Upper lobe of left lung (tissue), 6 donors: ENCODE measurements at regions not wholly inside any gene's neighbourhood (a gene's known extent, or its start where the extent isn't known, plus 50 kb on each side); places are given as distances from the start of the nearest gene placed in this dataset.
"Not testable (repeated sequence)": the region's sequence is repeated elsewhere in the genome, so short reads cannot be mapped to it uniquely, and the experiment has no call there.

ENCODE experiments used
- ATAC-seq, 2 donors: fragments of 200-7000 bp; cut with Tn5 transposase; one replicate each; pipeline ENCODE4 v1.9.1; 2022; ENCODE audit warnings: mild to moderate bottlenecking in 2 of 2, moderate library complexity in 2 of 2; ENCODE audit not compliant: low FRiP score in 2 of 2
- DNase-seq, 2 donors: peaks; one replicate each; pipeline ENCODE4 v3.0.0-alpha.2; 2019 to 2020
- H3K27ac ChIP-seq, 4 donors: fragments of 200-600 bp; sonication (generic); one replicate each; pipeline ENCODE4 v1.5.1; 2016 to 2019
- H3K27me3 ChIP-seq, 4 donors: fragments of 200-600 bp; sonication (generic); one replicate each; pipeline ENCODE4 v1.5.1; 2017 to 2019
- H3K36me3 ChIP-seq, 4 donors: fragments of 200-600 bp; sonication (generic); one replicate each; pipeline ENCODE4 v1.5.1; 2016 to 2019
- H3K4me1 ChIP-seq, 4 donors: fragments of 200-600 bp; sonication (generic); one replicate each; pipeline ENCODE4 v1.5.1; 2018 to 2019
- H3K4me3 ChIP-seq, 4 donors: fragments of 200-600 bp; sonication (generic); one replicate each; pipeline ENCODE4 v1.5.1; 2017 to 2019; ENCODE audit warnings: mild to moderate bottlenecking in 2 of 4, moderate library complexity in 1 of 4
- H3K9me3 ChIP-seq, 4 donors: fragments of 200-600 bp; sonication (generic); one replicate each; pipeline ENCODE4 v1.5.1; 2018 to 2019
- EP300 ChIP-seq, 4 donors: sonication (generic); formaldehyde crosslinking; IDR thresholded peaks; one replicate each; pipeline ENCODE4 v1.5.1; 2017; ENCODE audit warnings: antibody characterized with exemption in 4 of 4, control low read depth in 2 of 4
- POLR2A ChIP-seq, 4 donors: fragments of 450-650 bp; IDR thresholded peaks; one replicate each; pipeline ENCODE4 v1.5.1; 2016 to 2017; ENCODE audit warnings: antibody characterized with exemption in 4 of 4, mild to moderate bottlenecking in 2 of 4
- POLR2AphosphoS5 ChIP-seq, 2 donors: sonication (generic); formaldehyde crosslinking; IDR thresholded peaks; one replicate each; pipeline ENCODE4 v1.5.1; 2017; ENCODE audit warnings: antibody characterized with exemption in 2 of 2
- WGBS, 2 donors: methylation state at CpG; one replicate each; pipeline ENCODE4 v1.1.5; 2017 to 2018; 5-methylcytosine and 5-hydroxymethylcytosine counted together
- TF ChIP-seq, protein P1 (sequence below), 6 experiments: fragments of 450-650 bp in 4 of 6; fragments of 200-600 bp in 2 of 6; sonication (generic) in 2 of 6; IDR thresholded peaks; one replicate each; pipeline ENCODE4 v1.5.1; 2016 to 2019; ENCODE audit warnings: antibody characterized with exemption in 6 of 6
- donor health status: DM: no; HTN: no; CAD: no; lungs with moderate emphysema.
- donor health status: DM: no; HTN: yes; CAD: no; lungs with severe emphysema.

GRCh38 chr5:5857396-5857795, 434.9 kb downstream of the ICE1 start:
- Histone ChIP-seq H3K36me3 (no peaks in the 10 kb centered on the region), H3K27ac (no peak overlapping the region)
- no peak for ATAC-seq

GRCh38 chr5:5854087-5854486, 431.6 kb downstream of the ICE1 start:
- H3K9me3 ChIP-seq, result no peaks in the 10 kb centered on the region
- no peaks in the 10 kb centered on the region for H3K27me3 ChIP-seq
- DNase-seq (no peak), ATAC-seq (no peak)
- no peak overlapping the region for H3K27ac ChIP-seq
- H3K4me3 ChIP-seq, result no peak overlapping the region
- no peaks in the 10 kb centered on the region for H3K36me3 ChIP-seq
- TF ChIP-seq, protein P1, sequence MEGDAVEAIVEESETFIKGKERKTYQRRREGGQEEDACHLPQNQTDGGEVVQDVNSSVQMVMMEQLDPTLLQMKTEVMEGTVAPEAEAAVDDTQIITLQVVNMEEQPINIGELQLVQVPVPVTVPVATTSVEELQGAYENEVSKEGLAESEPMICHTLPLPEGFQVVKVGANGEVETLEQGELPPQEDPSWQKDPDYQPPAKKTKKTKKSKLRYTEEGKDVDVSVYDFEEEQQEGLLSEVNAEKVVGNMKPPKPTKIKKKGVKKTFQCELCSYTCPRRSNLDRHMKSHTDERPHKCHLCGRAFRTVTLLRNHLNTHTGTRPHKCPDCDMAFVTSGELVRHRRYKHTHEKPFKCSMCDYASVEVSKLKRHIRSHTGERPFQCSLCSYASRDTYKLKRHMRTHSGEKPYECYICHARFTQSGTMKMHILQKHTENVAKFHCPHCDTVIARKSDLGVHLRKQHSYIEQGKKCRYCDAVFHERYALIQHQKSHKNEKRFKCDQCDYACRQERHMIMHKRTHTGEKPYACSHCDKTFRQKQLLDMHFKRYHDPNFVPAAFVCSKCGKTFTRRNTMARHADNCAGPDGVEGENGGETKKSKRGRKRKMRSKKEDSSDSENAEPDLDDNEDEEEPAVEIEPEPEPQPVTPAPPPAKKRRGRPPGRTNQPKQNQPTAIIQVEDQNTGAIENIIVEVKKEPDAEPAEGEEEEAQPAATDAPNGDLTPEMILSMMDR (IDR thresholded peaks at IDR 0.05), result no peak
- TF ChIP-seq POLR2AphosphoS5 (IDR thresholded peaks at IDR 0.05) (no peak), EP300 (IDR thresholded peaks at IDR 0.05) (no peak), POLR2A (IDR thresholded peaks at IDR 0.05) (no peak)
- no peaks in the 10 kb centered on the region for H3K4me1 ChIP-seq
- whole genome bisulfite sequencing, 2 donors, result 86 to 95% methylated on average over 2 of the region's 2 CpGs

More at GRCh38 chr5:5857396-5857795, 434.9 kb downstream of the ICE1 start:
- 81 to 86% methylated on average over 4 of the region's 4 CpGs for WGBS, 2 donors
- DNase-seq, result no peak
- H3K27me3 ChIP-seq, result no peaks in the 10 kb centered on the region
- no peaks in the 10 kb centered on the region for H3K4me1 ChIP-seq
- H3K9me3 ChIP-seq, result no peaks in the 10 kb centered on the region
- TF ChIP-seq EP300 (IDR thresholded peaks at IDR 0.05) (no peak), POLR2A (IDR thresholded peaks at IDR 0.05) (no peak), POLR2AphosphoS5 (IDR thresholded peaks at IDR 0.05) (no peak)
- TF ChIP-seq, protein P1 (IDR thresholded peaks at IDR 0.05), result no peak
- H3K4me3 ChIP-seq, result no peak overlapping the region

GRCh38 chr5:5838493-5838892, 416.0 kb downstream of the ICE1 start:
- Histone ChIP-seq H3K36me3 (no peaks in the 10 kb centered on the region), H3K27ac (no peak overlapping the region), H3K4me1 (no peaks in the 10 kb centered on the region), H3K27me3 (no peaks in the 10 kb centered on the region), H3K9me3 (no peaks in the 10 kb centered on the region), H3K4me3 (no peak overlapping the region)
- DNase-seq (no peak), ATAC-seq (no peak)
- TF ChIP-seq POLR2A (IDR thresholded peaks at IDR 0.05) (no peak), POLR2AphosphoS5 (IDR thresholded peaks at IDR 0.05) (no peak), EP300 (IDR thresholded peaks at IDR 0.05) (no peak)
- TF ChIP-seq, protein P1 (IDR thresholded peaks at IDR 0.05), result no peak
- WGBS, 2 donors, result 81% methylated on average over 12 of the region's 12 CpGs

- H3K4me1 ChIP-seq, H3K36me3 ChIP-seq, H3K27ac ChIP-seq, H3K27me3 ChIP-seq, ATAC-seq, H3K4me3 ChIP-seq, H3K9me3 ChIP-seq, DNase-seq: not testable (repeated sequence)
- 84 to 87% methylated on average over 6 of the region's 6 CpGs for WGBS, 2 donors
Observed at GRCh38 chr5:5831622-5832021, 409.1 kb downstream of the ICE1 start.

- H3K36me3 ChIP-seq, result no peaks in the 10 kb centered on the region
- no peak overlapping the region for H3K4me3 ChIP-seq
- H3K9me3 ChIP-seq, result no peaks in the 10 kb centered on the region
- H3K4me1 ChIP-seq, result no peaks in the 10 kb centered on the region
- WGBS, 2 donors, result 87% methylated on average over 5 of the region's 5 CpGs
- TF ChIP-seq POLR2AphosphoS5 (IDR thresholded peaks at IDR 0.05), result no peak
- H3K27me3 ChIP-seq, result no peaks in the 10 kb centered on the region
- no peak for ATAC-seq
- no peak for DNase-seq
- no peak overlapping the region for H3K27ac ChIP-seq
Observed at GRCh38 chr5:5828619-5829018, 406.1 kb downstream of the ICE1 start.

DNA sequence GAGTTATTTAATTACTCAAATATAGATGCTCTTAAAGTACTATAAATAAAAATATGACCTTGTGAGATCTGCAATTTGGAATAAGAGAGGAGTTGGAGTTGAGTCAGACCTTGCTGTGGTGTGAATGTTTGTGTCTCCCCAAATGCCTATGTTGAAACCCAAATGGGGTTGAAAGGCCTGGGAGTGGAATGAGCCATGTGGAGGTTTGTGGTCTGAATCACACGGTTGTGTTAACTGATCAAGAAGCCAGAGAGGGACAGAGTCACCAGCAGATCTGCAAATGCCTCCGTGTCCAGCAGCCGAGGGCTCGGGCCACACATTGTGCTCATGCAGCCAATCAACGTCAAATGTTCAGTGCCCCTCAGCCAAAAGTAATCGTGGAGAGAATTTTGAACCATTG, 404.4 kb downstream of the ICE1 start:
- 71 to 84% methylated on average over 6 of the region's 6 CpGs for WGBS, 2 donors
- ATAC-seq (no peak), DNase-seq (no peak)
- Histone ChIP-seq H3K4me1 (no peaks in the 10 kb centered on the region), H3K27ac (no peak overlapping the region), H3K36me3 (no peaks in the 10 kb centered on the region), H3K27me3 (no peaks in the 10 kb centered on the region), H3K9me3 (no peaks in the 10 kb centered on the region), H3K4me3 (no peak overlapping the region)
- TF ChIP-seq POLR2A (IDR thresholded peaks at IDR 0.05) (no peak), EP300 (IDR thresholded peaks at IDR 0.05) (no peak)
- TF ChIP-seq, protein P1 (IDR thresholded peaks at IDR 0.05), result no peak
